DMS53 treated with DMSO at 0.1 percent for 48 hours (cell line): ENCODE measurements at regions not wholly inside any gene's neighbourhood (a gene's known extent, or its start where the extent isn't known, plus 50 kb on each side); places are given as distances from the start of the nearest gene placed in this dataset.

Source experiments
- DNase-seq: peaks from one replicate; lab custom pipeline; 2025; ENCODE audit not compliant: unreplicated experiment; lab: John Stamatoyannopoulos, UW

DNA sequence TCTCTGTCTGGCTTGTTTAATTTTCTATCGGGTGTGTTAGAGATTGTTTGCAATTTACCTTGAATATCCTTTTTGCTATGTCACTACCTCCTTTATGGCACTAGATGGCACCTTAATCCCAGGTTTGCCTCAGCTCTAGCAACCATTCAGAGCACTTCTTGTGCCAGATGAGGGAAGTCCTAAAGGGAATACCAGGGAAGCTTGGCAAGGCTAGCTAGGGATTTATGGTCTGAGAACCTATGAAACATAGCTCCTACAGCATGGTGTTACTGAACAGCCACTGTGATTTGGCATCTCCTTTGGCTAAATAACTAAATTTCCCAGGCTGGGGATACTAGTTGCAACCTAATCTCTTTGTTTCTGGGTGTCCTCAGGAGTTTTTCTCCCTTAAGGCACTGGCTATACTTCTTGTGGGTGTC, 69.0 kb upstream of the VOPP1 start:
- peak; percentile 86 for DNase-seq

DNA sequence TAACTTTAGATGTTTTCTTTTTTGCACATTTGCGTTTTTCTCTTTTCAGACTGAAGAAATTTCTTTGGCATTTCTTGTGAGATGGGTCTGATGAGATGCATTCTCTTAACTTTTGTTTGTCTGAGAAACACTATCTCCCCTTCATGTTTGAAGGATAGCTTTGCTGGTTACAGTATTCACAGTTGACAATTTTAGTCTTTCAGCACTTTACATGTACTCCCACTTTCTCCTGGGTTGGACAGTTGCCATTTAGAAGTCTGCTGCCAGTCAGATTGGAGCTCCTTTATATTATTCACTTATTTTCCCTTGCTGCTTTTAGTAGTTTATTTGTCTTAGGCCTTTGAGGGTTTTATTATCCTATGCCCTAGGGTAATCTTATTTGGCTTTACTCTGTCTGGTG, 67.3 kb upstream of the VOPP1 start:
- DNase-seq: no peak

- DNase-seq: no peak
Observed at GRCh38 chr7:55629051-55629677, 56.9 kb upstream of the VOPP1 start.

DNA sequence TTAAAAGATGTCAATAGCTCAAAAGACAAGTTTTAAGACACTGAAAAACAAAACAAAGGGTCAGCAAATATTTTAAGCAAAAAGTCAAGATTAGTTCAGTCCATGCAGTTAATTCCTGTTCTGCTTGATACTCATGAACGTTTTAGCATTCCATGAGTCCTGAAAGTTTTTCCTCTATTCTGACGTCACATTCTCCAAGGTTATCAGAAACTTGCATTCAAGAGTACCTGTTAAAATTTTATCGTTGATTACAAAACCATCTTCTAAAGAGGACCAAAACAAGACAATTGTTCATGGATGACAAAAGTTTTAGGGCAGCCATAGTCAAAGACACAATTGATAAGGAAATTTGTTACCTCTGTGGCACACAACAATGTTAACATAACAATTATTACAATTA, 52.5 kb upstream of the VOPP1 start:
- no peak for DNase-seq

GRCh38 chr7:55623617-55624016, 51.3 kb upstream of the VOPP1 start:
- no peak for DNase-seq

- no peak for DNase-seq
Observed at GRCh38 chr7:55622241-55622640, 49.9 kb upstream of the VOPP1 start.
